Liver (tissue), 8 donors: ENCODE measurements at regions not wholly inside any gene's neighbourhood (a gene's known extent, or its start where the extent isn't known, plus 50 kb on each side); places are given as distances from the start of the nearest gene placed in this dataset.

ENCODE experiments used
- DNase-seq: peaks from one replicate; pipeline ENCODE4 v3.0.0-alpha.2; 2017; ENCODE audit warnings: low spot score
- H3K27ac ChIP-seq, 2 donors: one replicate each; pipeline ENCODE4 v1.7.0; 2013; ENCODE audit warnings: inconsistent platforms in 2 of 2, low read length in 2 of 2, control low read depth in 1 of 2, low read depth in 1 of 2, mild to moderate bottlenecking in 1 of 2
- H3K27me3 ChIP-seq, 4 donors: one replicate each; pipeline versions ENCODE4 v1.6.1 to v1.7.0; 2013; ENCODE audit warnings: low read length in 3 of 4, inconsistent platforms in 1 of 4, mild to moderate bottlenecking in 1 of 4, moderate library complexity in 1 of 4; ENCODE audit not compliant: control insufficient read depth in 4 of 4, insufficient read depth in 4 of 4
- H3K36me3 ChIP-seq, 4 donors: one replicate each; pipeline versions ENCODE4 v1.6.1 to v1.7.0; 2013; ENCODE audit warnings: low read length in 3 of 4, mild to moderate bottlenecking in 3 of 4, low read depth in 1 of 4, moderate library complexity in 1 of 4; ENCODE audit not compliant: control insufficient read depth in 4 of 4, insufficient read depth in 3 of 4
- H3K4me1 ChIP-seq, 4 donors: one replicate each; pipeline versions ENCODE4 v1.6.1 to v1.7.0; 2013; ENCODE audit warnings: low read length in 3 of 4, mild to moderate bottlenecking in 3 of 4, moderate library complexity in 1 of 4; ENCODE audit not compliant: control insufficient read depth in 4 of 4, insufficient read depth in 4 of 4
- H3K4me3 ChIP-seq, 3 donors: one replicate each; pipeline versions ENCODE4 v1.6.1 to v1.7.0; 2013; ENCODE audit warnings: low read length in 3 of 3, control low read depth in 1 of 3, low read depth in 1 of 3, mild to moderate bottlenecking in 1 of 3
- H3K9ac ChIP-seq, 2 donors: one replicate each; pipeline ENCODE4 v1.7.0; 2013; ENCODE audit warnings: low read length in 2 of 2, mild to moderate bottlenecking in 2 of 2, moderate library complexity in 2 of 2, control low read depth in 1 of 2, low read depth in 1 of 2
- H3K9me3 ChIP-seq, 4 donors: one replicate each; pipeline versions ENCODE4 v1.6.1 to v1.7.0; 2013; ENCODE audit warnings: low read length in 3 of 4; ENCODE audit not compliant: control insufficient read depth in 4 of 4
- ATF3 ChIP-seq: IDR thresholded peaks from 2 replicates; pipeline ENCODE4 v1.6.1; 2016; ENCODE audit warnings: antibody characterized with exemption
- CTCF ChIP-seq: fragments of 150-350 bp; IDR thresholded peaks from 2 replicates; pipeline ENCODE4 v1.5.1; 2017; ENCODE audit warnings: improper control_type of control experiment, low read depth, low read length; ENCODE audit not compliant: missing input control
- FOXA1 ChIP-seq: IDR thresholded peaks from 2 replicates; pipeline ENCODE4 v1.6.1; 2016; ENCODE audit warnings: antibody characterized with exemption
- FOXA2 ChIP-seq: IDR thresholded peaks from 2 replicates; pipeline ENCODE4 v1.6.1; 2016; ENCODE audit warnings: antibody characterized with exemption
- GABPA ChIP-seq, 2 donors: IDR thresholded peaks in 1 of 2; conservative IDR thresholded peaks in 1 of 2; 2 replicates each; pipeline ENCODE4 v1.6.1; 2016; ENCODE audit warnings: antibody characterized with exemption in 2 of 2, mild to moderate bottlenecking in 1 of 2, moderate library complexity in 1 of 2
- HNF4A ChIP-seq, 2 donors: conservative IDR thresholded peaks; 2 replicates each; pipeline ENCODE4 v1.6.1; 2016; ENCODE audit warnings: antibody characterized with exemption in 2 of 2, mild to moderate bottlenecking in 2 of 2
- HNF4G ChIP-seq: IDR thresholded peaks from 2 replicates; pipeline ENCODE4 v1.6.1; 2016; ENCODE audit warnings: antibody characterized with exemption
- JUND ChIP-seq, 2 donors: IDR thresholded peaks; 2 replicates each; pipeline ENCODE4 v1.6.1; 2016; ENCODE audit warnings: antibody characterized with exemption in 2 of 2
- NR2F2 ChIP-seq: IDR thresholded peaks from 2 replicates; pipeline ENCODE4 v1.6.1; 2016; ENCODE audit warnings: antibody characterized with exemption
- REST ChIP-seq: IDR thresholded peaks from 2 replicates; pipeline ENCODE4 v1.6.1; 2016; ENCODE audit warnings: antibody characterized with exemption, mild to moderate bottlenecking
- RXRA ChIP-seq, 2 donors: IDR thresholded peaks; 2 replicates each; pipeline ENCODE4 v1.6.1; 2017 to 2018; ENCODE audit warnings: antibody characterized with exemption in 2 of 2, mild to moderate bottlenecking in 1 of 2
- SP1 ChIP-seq: IDR thresholded peaks from 2 replicates; pipeline ENCODE4 v1.6.1; 2018; ENCODE audit warnings: antibody characterized with exemption, mild to moderate bottlenecking
- TAF1 ChIP-seq: conservative IDR thresholded peaks from 2 replicates; pipeline ENCODE4 v1.6.1; 2016; ENCODE audit warnings: antibody characterized with exemption, mild to moderate bottlenecking
- YY1 ChIP-seq: IDR thresholded peaks from 2 replicates; pipeline ENCODE4 v1.6.1; 2016; ENCODE audit warnings: antibody characterized with exemption, mild to moderate bottlenecking
- ZBTB33 ChIP-seq: IDR thresholded peaks from 2 replicates; pipeline ENCODE4 v1.6.1; 2016; ENCODE audit warnings: antibody characterized with exemption
- WGBS: extraction: QIAGEN DNeasy Blood & Tissue Kit; methylation state at CpG from one replicate; pipeline ENCODE4 v1.1.7; 2013; 5-methylcytosine and 5-hydroxymethylcytosine counted together
- donor health status: healthy.
- donor health status: healthy.
- donor health status: healthy.
- donor health status: healthy.
- donor health status: healthy.

GRCh38 chr11:95589893-95590612 lies 199.5 kb downstream of the FAM76B start (continued):
- TF ChIP-seq RXRA (IDR thresholded peaks at IDR 0.05) = peak; percentile 97 to 99

GRCh38 chr11:95588821-95589220 lies 200.8 kb downstream of the FAM76B start:
- Histone ChIP-seq H3K36me3 (no peaks in the 10 kb centered on the region), H3K27ac (no peak overlapping the region), H3K9me3 (no peaks in the 10 kb centered on the region), H3K4me1 (peaks cover 0 to 24% (median 14%) of the 10 kb centered on the region in 4 donors), H3K9ac (no peak overlapping the region), H3K4me3 (no peak overlapping the region), H3K27me3 (no peaks in the 10 kb centered on the region)
- TF ChIP-seq ATF3 (no peak), FOXA1 (no peak), RXRA (IDR thresholded peaks at IDR 0.05) (no peak), REST (no peak), ZBTB33 (no peak), SP1 (no peak), HNF4G (no peak), JUND (IDR thresholded peaks at IDR 0.05) (no peak), GABPA (IDR thresholded peaks at IDR 0.05 in 1 of 2, conservative IDR thresholded peaks at IDR 0.05 in 1 of 2) (no peak), NR2F2 (no peak), YY1 (no peak)
- no peak for DNase-seq
- 90% methylated on average over 3 of the region's 3 CpGs for whole genome bisulfite sequencing

GRCh38 chr11:95586661-95587060 lies 202.9 kb downstream of the FAM76B start:
- H3K27me3 ChIP-seq = no peaks in the 10 kb centered on the region
- WGBS = 92% methylated on average over 4 of the region's 4 CpGs
- H3K27ac ChIP-seq = no peak overlapping the region
- no peaks in the 10 kb centered on the region for H3K36me3 ChIP-seq
- H3K4me1 ChIP-seq = peaks cover 0 to 20% (median 14%) of the 10 kb centered on the region in 4 donors
- no peaks in the 10 kb centered on the region for H3K9me3 ChIP-seq
- DNase-seq = no peak
- H3K4me3 ChIP-seq = no peak overlapping the region
- no peak overlapping the region for H3K9ac ChIP-seq
- TF ChIP-seq FOXA1 (no peak), TAF1 (no peak), HNF4A (conservative IDR thresholded peaks at IDR 0.05) (no peak), CTCF (no peak), REST (no peak), HNF4G (no peak), NR2F2 (no peak), FOXA2 (no peak), RXRA (IDR thresholded peaks at IDR 0.05) (no peak), JUND (IDR thresholded peaks at IDR 0.05) (no peak), ZBTB33 (no peak), ATF3 (no peak), GABPA (IDR thresholded peaks at IDR 0.05 in 1 of 2, conservative IDR thresholded peaks at IDR 0.05 in 1 of 2) (no peak)
